Liver (tissue), 8 donors: ENCODE measurements at regions not wholly inside any gene's neighbourhood (a gene's known extent, or its start where the extent isn't known, plus 50 kb on each side); places are given as distances from the start of the nearest gene placed in this dataset.

ENCODE experiments used
- DNase-seq: peaks from one replicate; pipeline ENCODE4 v3.0.0-alpha.2; 2017; ENCODE audit warnings: low spot score
- H3K27ac ChIP-seq, 2 donors: one replicate each; pipeline ENCODE4 v1.7.0; 2013; ENCODE audit warnings: inconsistent platforms in 2 of 2, low read length in 2 of 2, control low read depth in 1 of 2, low read depth in 1 of 2, mild to moderate bottlenecking in 1 of 2
- H3K27me3 ChIP-seq, 4 donors: one replicate each; pipeline versions ENCODE4 v1.6.1 to v1.7.0; 2013; ENCODE audit warnings: low read length in 3 of 4, inconsistent platforms in 1 of 4, mild to moderate bottlenecking in 1 of 4, moderate library complexity in 1 of 4; ENCODE audit not compliant: control insufficient read depth in 4 of 4, insufficient read depth in 4 of 4
- H3K36me3 ChIP-seq, 4 donors: one replicate each; pipeline versions ENCODE4 v1.6.1 to v1.7.0; 2013; ENCODE audit warnings: low read length in 3 of 4, mild to moderate bottlenecking in 3 of 4, low read depth in 1 of 4, moderate library complexity in 1 of 4; ENCODE audit not compliant: control insufficient read depth in 4 of 4, insufficient read depth in 3 of 4
- H3K4me1 ChIP-seq, 4 donors: one replicate each; pipeline versions ENCODE4 v1.6.1 to v1.7.0; 2013; ENCODE audit warnings: low read length in 3 of 4, mild to moderate bottlenecking in 3 of 4, moderate library complexity in 1 of 4; ENCODE audit not compliant: control insufficient read depth in 4 of 4, insufficient read depth in 4 of 4
- H3K4me3 ChIP-seq, 3 donors: one replicate each; pipeline versions ENCODE4 v1.6.1 to v1.7.0; 2013; ENCODE audit warnings: low read length in 3 of 3, control low read depth in 1 of 3, low read depth in 1 of 3, mild to moderate bottlenecking in 1 of 3
- H3K9ac ChIP-seq, 2 donors: one replicate each; pipeline ENCODE4 v1.7.0; 2013; ENCODE audit warnings: low read length in 2 of 2, mild to moderate bottlenecking in 2 of 2, moderate library complexity in 2 of 2, control low read depth in 1 of 2, low read depth in 1 of 2
- H3K9me3 ChIP-seq, 4 donors: one replicate each; pipeline versions ENCODE4 v1.6.1 to v1.7.0; 2013; ENCODE audit warnings: low read length in 3 of 4; ENCODE audit not compliant: control insufficient read depth in 4 of 4
- ATF3 ChIP-seq: IDR thresholded peaks from 2 replicates; pipeline ENCODE4 v1.6.1; 2016; ENCODE audit warnings: antibody characterized with exemption
- CTCF ChIP-seq: fragments of 150-350 bp; IDR thresholded peaks from 2 replicates; pipeline ENCODE4 v1.5.1; 2017; ENCODE audit warnings: improper control_type of control experiment, low read depth, low read length; ENCODE audit not compliant: missing input control
- EGR1 ChIP-seq, 2 donors: IDR thresholded peaks; 2 replicates each; pipeline ENCODE4 v1.6.1; 2016 to 2018; ENCODE audit warnings: antibody characterized with exemption in 2 of 2, low read depth in 2 of 2
- FOXA1 ChIP-seq: IDR thresholded peaks from 2 replicates; pipeline ENCODE4 v1.6.1; 2016; ENCODE audit warnings: antibody characterized with exemption
- FOXA2 ChIP-seq: IDR thresholded peaks from 2 replicates; pipeline ENCODE4 v1.6.1; 2016; ENCODE audit warnings: antibody characterized with exemption
- GABPA ChIP-seq, 2 donors: IDR thresholded peaks in 1 of 2; conservative IDR thresholded peaks in 1 of 2; 2 replicates each; pipeline ENCODE4 v1.6.1; 2016; ENCODE audit warnings: antibody characterized with exemption in 2 of 2, mild to moderate bottlenecking in 1 of 2, moderate library complexity in 1 of 2
- HNF4A ChIP-seq, 2 donors: conservative IDR thresholded peaks; 2 replicates each; pipeline ENCODE4 v1.6.1; 2016; ENCODE audit warnings: antibody characterized with exemption in 2 of 2, mild to moderate bottlenecking in 2 of 2
- HNF4G ChIP-seq: IDR thresholded peaks from 2 replicates; pipeline ENCODE4 v1.6.1; 2016; ENCODE audit warnings: antibody characterized with exemption
- JUND ChIP-seq, 2 donors: IDR thresholded peaks; 2 replicates each; pipeline ENCODE4 v1.6.1; 2016; ENCODE audit warnings: antibody characterized with exemption in 2 of 2
- MAX ChIP-seq: IDR thresholded peaks from 2 replicates; pipeline ENCODE4 v1.6.1; 2016; ENCODE audit warnings: antibody characterized with exemption
- NR2F2 ChIP-seq: IDR thresholded peaks from 2 replicates; pipeline ENCODE4 v1.6.1; 2016; ENCODE audit warnings: antibody characterized with exemption
- RAD21 ChIP-seq, 2 donors: IDR thresholded peaks; 2 replicates each; pipeline ENCODE4 v1.6.1; 2016; ENCODE audit warnings: antibody characterized with exemption in 2 of 2, mild to moderate bottlenecking in 2 of 2
- REST ChIP-seq: IDR thresholded peaks from 2 replicates; pipeline ENCODE4 v1.6.1; 2016; ENCODE audit warnings: antibody characterized with exemption, mild to moderate bottlenecking
- RXRA ChIP-seq, 2 donors: IDR thresholded peaks; 2 replicates each; pipeline ENCODE4 v1.6.1; 2017 to 2018; ENCODE audit warnings: antibody characterized with exemption in 2 of 2, mild to moderate bottlenecking in 1 of 2
- SP1 ChIP-seq: IDR thresholded peaks from 2 replicates; pipeline ENCODE4 v1.6.1; 2018; ENCODE audit warnings: antibody characterized with exemption, mild to moderate bottlenecking
- TAF1 ChIP-seq: conservative IDR thresholded peaks from 2 replicates; pipeline ENCODE4 v1.6.1; 2016; ENCODE audit warnings: antibody characterized with exemption, mild to moderate bottlenecking
- YY1 ChIP-seq: IDR thresholded peaks from 2 replicates; pipeline ENCODE4 v1.6.1; 2016; ENCODE audit warnings: antibody characterized with exemption, mild to moderate bottlenecking
- ZBTB33 ChIP-seq: IDR thresholded peaks from 2 replicates; pipeline ENCODE4 v1.6.1; 2016; ENCODE audit warnings: antibody characterized with exemption
- WGBS: extraction: QIAGEN DNeasy Blood & Tissue Kit; methylation state at CpG from one replicate; pipeline ENCODE4 v1.1.7; 2013; 5-methylcytosine and 5-hydroxymethylcytosine counted together
- donor health status: healthy.
- donor health status: healthy.
- donor health status: healthy.
- donor health status: healthy.
- donor health status: healthy.

- 69% methylated on average over 3 of the region's 3 CpGs for WGBS
- Histone ChIP-seq H3K9ac (no peak overlapping the region), H3K27ac (no peak overlapping the region), H3K27me3 (no peaks in the 10 kb centered on the region), H3K4me1 (no peaks in the 10 kb centered on the region), H3K4me3 (no peak overlapping the region), H3K36me3 (no peaks in the 10 kb centered on the region), H3K9me3 (peaks cover 0 to 2% (median 0%) of the 10 kb centered on the region in 4 donors)
- TF ChIP-seq FOXA1: no peak
- no peak for TF ChIP-seq MAX
- TF ChIP-seq RXRA (IDR thresholded peaks at IDR 0.05): no peak
- TF ChIP-seq NR2F2: no peak
- no peak for TF ChIP-seq RAD21 (IDR thresholded peaks at IDR 0.05)
- no peak for TF ChIP-seq CTCF
- no peak for TF ChIP-seq YY1
- no peak for TF ChIP-seq SP1
- TF ChIP-seq ATF3: no peak
- TF ChIP-seq REST: no peak
- no peak for TF ChIP-seq ZBTB33
- no peak for TF ChIP-seq HNF4A (conservative IDR thresholded peaks at IDR 0.05)
- TF ChIP-seq FOXA2: no peak
- TF ChIP-seq TAF1: no peak
- TF ChIP-seq JUND (IDR thresholded peaks at IDR 0.05): no peak
- no peak for TF ChIP-seq EGR1 (IDR thresholded peaks at IDR 0.05; ENCODE audit: low read depth in 2 of 2)
- TF ChIP-seq HNF4G: no peak
- TF ChIP-seq GABPA (IDR thresholded peaks at IDR 0.05 in 1 of 2, conservative IDR thresholded peaks at IDR 0.05 in 1 of 2): no peak
- DNase-seq: no peak
Measured at GRCh38 chr15:54941417-54941816, 255.3 kb downstream of the RSL24D1 start.

GRCh38 chr15:54917312-54917711 is 279.4 kb downstream of the RSL24D1 start:
- no peaks in the 10 kb centered on the region for H3K36me3 ChIP-seq
- TF ChIP-seq FOXA1 (no peak), ZBTB33 (no peak), EGR1 (IDR thresholded peaks at IDR 0.05; ENCODE audit: low read depth in 2 of 2) (no peak), REST (no peak), ATF3 (no peak), SP1 (no peak), FOXA2 (no peak), YY1 (no peak), JUND (IDR thresholded peaks at IDR 0.05) (no peak), TAF1 (no peak), RAD21 (IDR thresholded peaks at IDR 0.05) (no peak)

More at GRCh38 chr15:54917312-54917711, 279.4 kb downstream of the RSL24D1 start:
- Histone ChIP-seq H3K4me3 (no peak overlapping the region), H3K4me1 (no peaks in the 10 kb centered on the region), H3K9ac (no peak overlapping the region), H3K9me3 (no peaks in the 10 kb centered on the region), H3K27ac (no peak overlapping the region), H3K27me3 (no peaks in the 10 kb centered on the region)
- 50% methylated on average over 1 of the region's 1 CpG for WGBS
- DNase-seq: no peak
